Stimulated activated CD4-positive, alpha-beta T cell treated with anti-CD3 and anti-CD28 coated beads, Interleukin-12 subunit alpha, Interleukin-12 subunit beta, amount 100 ng/mL, for 24 hours (primary cell): ENCODE measurements at regions not wholly inside any gene's neighbourhood (a gene's known extent, or its start where the extent isn't known, plus 50 kb on each side); places are given as distances from the start of the nearest gene placed in this dataset.

Source experiments
- DNase-seq, 2 experiments: peaks; one replicate each; pipeline ENCODE4 v3.0.0-alpha.2; 2020; ENCODE audit warnings: low read depth in 2 of 2

DNA sequence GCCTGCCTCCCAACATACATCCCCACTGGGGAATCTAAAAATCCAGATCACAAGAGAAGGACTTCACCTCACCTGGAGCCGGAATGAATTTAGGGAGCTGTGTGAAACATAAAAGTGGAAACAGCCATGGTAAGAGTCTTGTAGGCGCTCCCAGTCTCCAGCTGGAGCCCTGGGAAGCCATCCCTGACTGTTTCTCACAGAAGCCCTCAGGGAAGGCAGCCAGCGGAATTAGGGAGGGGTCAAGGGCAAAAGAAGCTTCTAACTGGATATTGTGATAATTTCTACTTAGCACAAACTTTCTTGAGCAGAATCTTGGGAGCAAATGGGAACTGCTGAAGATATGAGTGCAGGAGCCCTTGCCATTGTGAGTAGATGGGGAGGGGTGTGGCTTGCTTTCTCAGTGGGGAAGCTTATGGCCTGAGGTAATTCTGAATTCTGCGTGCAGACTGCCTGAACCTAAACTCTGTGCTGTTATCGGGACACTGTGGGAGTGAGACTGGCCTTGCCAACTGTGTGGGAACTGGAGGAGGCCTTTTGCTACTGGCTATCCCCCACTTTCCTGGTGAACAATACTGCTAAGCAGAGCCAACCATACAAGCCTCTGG is 174.4 kb upstream of the SMC2 start:
- no peak for DNase-seq

DNA sequence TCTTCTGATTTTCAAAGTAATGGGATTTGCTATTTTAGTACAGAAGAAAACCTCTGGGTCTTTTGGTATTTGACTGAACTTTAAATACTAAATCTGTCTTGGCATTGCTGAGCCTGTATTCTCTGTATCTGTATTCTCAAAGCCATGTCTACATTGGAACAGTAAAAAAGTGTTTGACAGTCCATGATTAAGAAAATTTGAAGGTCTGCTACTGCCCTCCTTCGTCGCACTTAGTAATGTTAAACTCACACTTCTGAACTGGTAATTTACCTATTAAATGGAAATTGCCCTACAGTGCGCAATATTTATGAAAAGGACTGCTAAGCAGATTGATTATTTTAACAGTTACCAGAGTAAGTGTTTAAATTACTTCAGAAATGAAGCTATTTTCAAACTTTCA is 165.7 kb upstream of the SMC2 start:
- no peak for DNase-seq

DNA sequence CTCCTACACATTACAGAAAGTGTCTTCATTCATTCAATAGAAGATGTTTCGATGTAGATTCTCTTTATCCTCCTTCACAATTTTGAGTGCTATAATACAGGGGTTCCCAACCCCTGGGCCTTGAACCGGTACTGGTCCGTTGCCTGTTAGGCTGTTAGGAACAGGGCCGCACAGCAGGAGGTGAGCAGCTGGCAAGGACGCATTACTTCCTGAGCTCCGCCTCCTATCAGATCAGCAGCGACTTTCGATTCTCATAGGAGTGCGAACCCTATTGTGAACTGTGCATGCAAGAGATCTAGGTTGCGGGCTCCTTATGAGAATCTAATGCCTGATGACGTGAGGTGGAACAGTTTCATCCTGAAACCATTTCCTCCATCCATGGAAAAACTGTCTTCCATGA is 153.0 kb upstream of the SMC2 start:
- DNase-seq: no peak

DNA sequence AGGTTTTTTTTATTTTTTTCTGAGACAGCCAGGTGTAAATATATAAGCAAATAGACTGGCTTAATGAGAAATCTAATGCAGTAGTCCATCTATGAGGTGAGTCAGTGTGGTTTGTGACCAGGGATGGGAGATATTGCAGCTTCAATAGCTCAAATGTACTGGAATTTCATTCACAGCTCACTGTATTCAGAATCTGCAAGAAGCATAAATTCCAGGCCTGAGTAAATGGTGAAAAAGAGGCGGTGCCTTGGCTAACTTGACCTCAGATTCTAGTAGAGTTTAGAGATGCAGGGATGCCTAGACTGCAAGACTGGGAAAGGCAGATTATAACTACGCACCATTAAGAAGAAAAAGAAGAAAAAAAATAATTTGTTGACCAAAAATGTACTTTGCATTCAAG is 151.9 kb upstream of the SMC2 start:
- no peak for DNase-seq

DNA sequence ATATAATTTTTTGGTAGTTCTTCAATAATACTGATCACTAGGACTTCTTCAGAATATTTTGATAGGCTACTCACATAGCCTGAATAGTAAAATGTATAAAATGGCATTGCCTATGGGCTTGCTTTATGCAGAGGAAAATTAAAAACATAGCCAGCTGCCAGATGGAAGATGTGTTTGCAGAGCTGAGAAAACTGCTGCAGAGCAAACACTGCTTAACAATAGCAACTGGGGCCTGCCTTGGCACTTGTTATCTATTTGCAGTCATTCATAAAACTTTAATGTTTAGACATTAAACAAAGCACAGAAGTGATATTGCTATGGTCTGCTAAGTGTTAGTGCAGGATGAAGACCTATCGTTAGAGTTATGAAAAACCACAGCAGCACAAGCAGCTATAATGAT is 151.5 kb upstream of the SMC2 start:
- DNase-seq: no peak

DNA sequence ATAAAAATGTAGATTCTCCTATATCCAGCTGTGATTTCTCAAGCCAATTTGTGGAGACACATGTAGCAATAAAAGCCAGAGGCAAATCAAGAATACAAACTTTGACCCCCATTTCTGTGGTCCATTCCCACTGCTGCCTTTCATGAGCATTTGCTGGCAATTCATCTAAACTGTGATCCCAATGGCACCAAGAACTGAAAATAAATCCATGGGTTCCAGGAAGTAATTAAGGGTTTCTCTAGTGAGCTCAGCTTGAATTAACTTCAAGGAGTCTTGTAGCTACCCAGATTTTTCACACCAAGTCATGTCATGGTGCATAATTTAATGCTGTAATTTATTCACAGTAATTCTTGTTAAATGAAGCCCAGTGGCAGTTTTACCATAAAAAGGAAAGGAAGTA is 145.0 kb upstream of the SMC2 start:
- DNase-seq: no peak

DNA sequence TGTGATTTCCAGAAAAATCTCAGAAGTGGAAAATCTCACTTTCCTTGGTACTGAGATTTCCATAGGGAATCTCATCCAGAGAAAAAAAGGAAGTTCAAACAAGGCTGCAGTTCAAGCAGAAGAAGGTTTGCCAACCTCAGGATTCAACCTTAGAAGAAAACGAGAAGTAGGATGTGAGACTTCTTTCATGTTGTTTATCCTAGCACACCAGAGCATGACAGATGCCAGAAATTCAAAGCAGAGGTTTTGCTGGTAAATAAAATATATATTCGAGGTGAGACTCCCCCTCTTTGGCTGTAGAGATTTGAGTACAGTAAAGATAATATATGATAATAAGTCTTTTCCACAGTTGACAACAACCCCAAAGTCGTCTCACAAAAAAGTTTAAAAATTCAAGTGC is 116.9 kb upstream of the SMC2 start:
- DNase-seq: no peak

DNA sequence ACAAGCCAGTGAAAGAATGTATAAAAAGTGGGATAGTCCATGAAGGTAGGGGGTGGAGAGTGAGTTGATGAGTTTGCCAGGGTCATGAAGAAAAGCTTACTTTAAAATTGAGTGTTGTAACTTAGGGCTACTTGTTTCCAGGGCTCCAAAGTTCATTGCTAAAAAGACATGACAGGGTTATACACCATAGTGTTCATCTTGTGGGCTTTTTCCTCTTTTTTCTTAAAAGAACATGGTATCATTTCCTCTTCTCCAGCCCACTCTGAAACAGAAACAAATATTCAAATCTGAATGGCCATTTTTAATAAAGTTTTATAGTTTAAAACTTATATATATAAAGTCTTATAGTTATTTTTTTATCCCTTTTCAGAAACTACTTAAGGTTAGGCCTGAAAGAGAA is 115.7 kb upstream of the SMC2 start:
- DNase-seq: no peak

DNA sequence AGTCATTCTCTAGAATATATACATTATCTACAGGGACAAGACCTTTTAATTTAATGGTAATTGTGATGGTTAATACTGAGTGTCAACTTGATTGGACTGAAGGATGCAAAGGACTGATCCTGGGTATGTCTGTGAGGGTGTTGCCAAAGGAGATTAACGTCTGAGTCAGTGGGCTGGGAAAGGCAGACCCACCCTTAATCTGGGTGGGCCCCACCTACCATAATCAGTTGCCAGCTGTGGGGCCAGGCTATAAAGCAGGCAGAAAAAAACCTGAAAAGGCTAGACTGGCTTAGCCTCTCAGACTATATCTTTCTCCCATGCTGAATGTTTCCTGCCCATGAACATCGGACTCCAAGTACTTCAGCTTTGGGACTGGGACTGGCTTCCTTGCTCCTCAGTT is 112.2 kb upstream of the SMC2 start:
- no peak for DNase-seq

DNA sequence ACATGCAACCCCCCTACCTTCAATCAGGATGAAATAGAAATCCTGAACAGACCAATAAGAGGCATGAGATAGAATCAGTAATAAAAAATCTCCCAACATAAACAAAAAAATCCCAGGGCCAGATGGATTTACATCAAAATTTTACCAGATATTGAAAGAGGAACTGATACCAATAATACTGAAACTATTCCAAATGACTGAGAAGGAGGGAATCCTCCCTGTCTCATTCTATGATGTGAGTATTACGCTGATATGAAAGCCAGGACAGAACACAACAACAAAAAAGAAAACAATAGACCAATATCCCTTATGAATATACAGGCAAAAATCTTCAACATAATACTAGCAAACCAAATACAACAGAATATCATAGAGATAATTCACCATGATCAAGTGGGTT is 109.0 kb upstream of the SMC2 start:
- DNase-seq: no peak

DNA sequence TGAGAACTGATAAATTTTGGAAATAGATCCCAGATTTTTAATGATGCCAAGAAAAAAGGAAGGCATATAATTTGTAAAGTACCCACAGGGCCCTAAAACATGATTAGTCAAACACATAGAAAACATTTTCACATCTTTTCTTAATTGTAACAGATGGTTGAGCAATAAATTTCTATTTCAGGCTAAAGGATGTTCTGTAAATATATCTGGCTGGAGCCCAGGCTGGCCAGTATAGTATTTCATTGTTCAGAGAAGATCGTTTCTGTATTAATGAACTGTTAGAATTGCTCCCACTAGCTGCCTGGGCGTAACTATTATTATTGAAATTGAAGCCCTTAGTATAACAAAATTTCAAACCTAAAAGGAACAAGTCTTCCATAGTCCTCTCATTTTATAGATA is 105.3 kb upstream of the SMC2 start:
- DNase-seq: no peak

DNA sequence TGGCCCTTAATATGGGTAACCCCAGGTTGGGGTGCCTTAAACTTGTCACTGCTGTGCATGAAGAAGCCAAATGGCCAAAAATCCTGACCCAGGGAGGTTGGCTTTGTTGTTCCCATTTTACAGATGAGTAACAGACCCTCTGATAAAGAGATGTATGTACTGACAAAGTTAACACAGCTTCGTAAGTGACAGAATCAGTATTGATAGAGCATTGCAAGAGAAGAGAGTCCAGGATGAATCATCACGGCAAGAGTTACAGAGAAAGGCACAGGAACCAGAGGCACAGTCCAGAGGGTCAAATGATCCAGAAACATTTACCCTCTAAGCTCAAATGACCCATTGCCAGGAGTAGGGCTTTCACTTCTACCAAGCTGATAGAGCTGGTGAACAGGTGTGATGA is 103.8 kb upstream of the SMC2 start:
- DNase-seq: no peak

DNA sequence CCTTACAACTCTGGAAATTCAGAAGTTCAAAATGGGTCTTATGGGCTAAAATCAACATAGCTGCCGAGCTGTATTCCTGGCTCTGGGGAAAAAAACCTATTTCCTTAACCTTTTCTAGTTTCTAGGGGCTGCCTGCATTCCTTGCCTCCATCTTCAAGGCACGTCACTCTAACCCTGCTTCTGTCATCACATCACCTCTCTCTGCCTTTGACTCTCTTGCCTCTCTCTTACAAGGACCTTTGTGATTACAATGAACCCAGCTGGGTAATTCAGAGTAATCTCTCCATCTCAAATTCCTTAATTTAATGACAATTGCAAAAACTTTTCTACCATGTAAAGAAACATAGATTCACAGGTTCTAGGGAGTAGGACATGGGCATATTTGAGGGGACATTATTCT is 103.1 kb upstream of the SMC2 start:
- no peak for DNase-seq

DNA sequence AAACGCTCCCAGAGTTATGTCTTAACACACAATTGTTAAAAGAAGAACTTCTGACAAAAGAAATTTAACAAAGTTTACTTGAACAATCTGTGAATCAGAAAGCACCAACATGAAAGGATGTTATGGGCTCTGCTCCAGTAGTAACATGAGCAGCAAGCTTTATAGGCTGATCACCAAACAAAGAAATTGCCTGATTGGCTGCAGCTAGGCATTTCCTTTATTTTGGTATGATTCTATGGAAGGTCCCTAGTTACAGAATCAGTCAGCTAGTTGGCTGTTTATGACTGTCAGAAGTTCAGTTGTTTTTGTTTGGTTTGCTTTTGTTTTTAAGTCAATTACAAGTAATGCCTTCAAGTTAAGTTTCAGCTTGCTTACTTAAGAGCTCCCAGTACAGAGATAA is 102.4 kb upstream of the SMC2 start:
- no peak for DNase-seq

DNA sequence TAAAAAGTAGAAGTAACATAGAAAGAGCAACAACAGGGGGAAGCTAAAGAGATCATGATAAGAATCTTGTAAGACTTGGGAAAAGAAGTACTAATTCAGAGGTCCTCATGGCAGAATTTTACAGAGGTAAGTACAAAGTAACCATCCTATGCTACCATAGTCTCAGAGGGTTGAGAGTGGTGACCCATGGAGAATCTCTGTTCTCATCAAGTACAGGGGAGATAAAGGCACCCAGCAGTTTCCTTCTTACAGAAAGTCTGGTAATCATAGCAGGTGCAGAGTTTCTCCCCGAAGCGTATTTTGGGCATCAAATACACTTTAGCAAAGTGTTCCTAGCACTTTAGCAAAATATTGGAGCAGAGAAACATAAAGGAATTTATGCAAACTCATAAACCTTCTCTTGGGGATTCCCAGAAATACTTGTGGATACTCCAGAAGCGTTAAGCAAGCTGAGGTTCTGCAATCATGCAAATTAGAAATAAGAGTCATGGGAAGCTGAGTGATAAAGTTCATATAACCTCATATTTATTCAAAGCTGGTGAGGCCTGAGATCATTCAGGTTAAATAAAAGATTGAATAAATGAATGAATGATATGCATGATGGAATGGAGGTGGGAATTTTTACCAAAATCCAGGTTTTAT is 101.0 kb upstream of the SMC2 start:
- DNase-seq: no peak

DNA sequence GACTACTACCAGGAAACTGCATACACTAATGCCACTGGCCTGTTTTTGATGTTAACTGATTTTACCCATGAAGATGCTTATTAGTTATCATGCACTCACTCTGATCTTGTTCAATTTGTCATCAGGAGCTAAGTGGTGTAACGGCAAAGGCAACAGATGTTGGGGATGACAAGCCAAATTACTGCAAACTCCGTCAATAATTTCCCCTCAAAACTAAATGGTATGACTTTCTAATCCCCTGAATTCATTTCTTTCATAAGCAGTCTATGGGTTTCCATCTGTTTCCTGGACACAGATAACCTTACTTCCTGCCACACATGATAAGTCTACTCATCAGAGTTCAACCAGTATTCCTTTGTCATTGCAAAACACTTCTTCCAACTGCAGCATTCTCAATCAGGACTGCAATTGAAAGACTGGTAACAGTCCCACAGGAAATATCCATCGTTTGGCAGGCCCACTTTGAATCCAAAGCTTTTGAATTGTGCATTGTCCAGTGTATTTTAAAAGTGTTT is 96.2 kb upstream of the SMC2 start:
- no peak for DNase-seq

DNA sequence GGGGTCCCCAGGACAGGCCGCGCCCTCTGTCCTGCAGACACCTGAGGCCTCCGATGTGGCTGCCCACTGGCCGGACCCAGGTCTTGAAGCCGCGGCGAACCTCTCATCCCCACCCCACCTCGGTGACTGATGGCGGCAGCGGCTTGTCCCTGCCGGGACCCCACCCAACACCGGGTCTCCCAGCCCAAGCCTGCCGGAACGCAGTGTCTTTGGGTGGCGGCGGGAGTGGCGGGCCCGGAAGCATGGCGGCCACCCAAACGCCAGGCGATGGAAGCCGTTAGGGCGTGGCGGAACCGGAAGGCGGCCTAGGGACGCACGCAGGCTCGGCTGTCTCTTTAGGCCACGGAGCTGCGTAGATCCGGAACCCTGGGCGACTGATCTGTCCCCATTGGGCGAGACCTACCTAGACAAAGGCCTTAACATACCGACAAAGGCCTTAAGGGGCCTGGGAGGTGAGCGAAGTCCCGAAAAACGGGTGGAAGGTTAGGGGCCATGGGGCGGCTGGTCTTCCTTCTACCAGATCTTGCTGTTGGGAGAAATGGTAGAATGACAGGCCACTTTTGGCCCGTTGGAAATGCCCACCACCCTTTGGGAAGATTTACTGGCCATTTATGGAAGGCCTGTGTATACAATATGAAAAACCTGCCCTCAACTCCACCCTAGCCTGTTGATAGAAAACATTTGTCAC is 94.6 kb upstream of the SMC2 start:
- no peak for DNase-seq

DNA sequence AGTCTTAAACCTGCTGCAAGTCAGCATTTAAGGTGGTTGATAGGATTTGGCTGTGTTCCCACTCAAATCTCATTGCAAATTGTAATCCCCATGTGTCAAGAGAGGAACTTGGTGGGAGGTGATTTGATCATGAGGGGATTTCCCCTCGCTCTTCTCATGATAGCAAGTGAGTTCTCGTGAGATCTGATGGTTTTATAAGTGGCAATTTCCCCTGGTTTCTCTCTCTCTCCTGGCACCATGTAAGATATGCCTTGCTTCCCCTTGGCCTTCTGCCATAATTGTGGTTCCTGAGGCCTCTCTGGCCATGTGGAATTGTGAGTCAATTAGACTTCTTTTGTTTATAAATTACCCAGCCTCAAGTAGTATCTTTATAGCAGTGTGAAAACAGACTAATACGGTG is 84.3 kb upstream of the SMC2 start:
- DNase-seq: no peak

DNA sequence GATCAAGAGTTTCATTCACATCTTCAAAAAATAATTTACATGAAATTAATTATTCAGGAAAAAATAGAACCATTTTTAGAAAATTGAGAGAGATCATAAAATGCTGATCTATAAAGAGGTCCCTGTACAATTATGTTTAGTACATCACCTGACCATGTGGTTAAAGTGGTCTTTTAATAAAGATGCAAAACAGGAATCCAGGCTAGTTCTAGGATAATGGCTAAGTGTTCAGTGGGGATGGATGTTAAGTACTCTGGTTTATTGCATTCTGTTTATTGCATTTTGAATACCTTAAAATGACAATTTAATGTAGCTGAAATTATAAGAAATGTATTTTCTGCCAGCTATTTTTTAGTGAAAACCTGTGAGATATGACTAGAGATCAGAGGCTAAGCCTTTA is 72.0 kb upstream of the SMC2 start:
- no peak for DNase-seq

DNA sequence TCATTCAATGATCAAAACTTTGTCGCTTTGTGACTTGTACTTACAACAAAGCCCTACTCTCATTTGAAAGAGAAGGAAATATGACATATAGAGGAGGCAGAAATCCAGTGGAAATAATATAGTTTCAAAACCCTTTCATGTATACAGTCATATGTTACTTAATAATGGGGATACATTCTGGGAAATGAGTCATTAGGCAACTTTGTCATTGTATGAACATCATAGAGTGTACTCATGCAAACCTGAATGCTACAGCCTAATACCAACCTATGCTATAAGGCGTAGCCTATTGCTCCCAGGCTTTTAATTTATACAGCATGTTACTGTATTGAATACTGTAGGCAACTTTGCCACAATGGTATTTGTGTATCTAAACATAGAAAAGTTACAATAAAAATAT is 69.0 kb upstream of the SMC2 start:
- DNase-seq: no peak

DNA sequence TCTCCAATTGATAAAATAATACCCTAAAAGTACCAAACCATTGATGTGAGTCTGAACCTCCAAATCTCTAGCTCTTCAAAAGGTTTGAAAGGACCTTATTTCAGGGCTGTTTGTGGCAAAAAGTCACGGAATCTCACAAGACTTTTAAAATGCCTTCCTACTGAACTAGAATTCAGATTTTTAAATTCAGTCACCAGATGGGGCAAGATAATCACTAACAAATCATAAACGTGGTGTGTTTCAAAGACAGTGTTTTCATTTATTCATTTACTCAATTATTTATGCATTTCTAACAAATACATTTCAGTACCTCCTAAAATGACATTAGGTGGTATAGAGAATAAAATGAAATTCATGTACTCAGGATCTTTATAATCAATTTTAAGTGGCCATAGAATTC is 68.2 kb upstream of the SMC2 start:
- DNase-seq: no peak

DNA sequence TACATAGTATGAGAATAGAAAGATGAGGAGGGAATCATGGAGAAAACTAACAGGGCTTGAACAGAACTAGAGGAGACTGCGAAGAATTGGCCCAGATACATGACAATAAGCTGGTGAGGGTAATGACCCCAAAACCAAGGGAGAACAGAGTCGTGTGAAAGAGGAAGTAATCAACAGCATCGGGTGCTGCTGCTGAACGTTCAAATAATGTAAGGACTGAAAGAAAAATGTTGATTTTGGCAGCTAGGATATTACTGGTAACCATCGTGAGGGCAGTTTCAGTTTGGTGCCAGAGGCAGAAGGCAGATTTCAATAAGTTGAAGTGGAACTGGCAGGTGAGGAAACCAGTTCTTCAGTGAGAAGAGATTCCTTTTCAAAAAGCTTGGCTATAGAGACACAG is 66.8 kb upstream of the SMC2 start:
- DNase-seq: no peak

DNA sequence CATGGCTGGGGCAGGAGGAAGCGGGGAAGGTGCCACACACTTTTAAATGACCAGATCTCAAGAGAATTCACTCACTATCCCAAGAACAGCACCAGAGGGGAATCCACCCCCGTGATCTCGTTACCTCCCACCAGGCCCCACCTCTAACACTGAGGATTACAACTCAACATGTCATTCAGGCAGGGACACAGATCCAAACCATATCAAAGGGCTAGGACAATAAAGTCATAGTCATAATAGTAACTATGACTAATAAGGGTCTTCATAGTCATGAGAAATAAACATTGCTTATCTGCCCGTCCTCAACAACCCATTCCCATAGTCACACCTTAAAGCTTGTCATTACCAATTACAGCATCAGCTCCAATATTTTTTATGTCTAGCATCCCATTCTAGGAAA is 65.3 kb upstream of the SMC2 start:
- DNase-seq: no peak
